Keratinocyte (primary cell): ENCODE measurements at regions not wholly inside any gene's neighbourhood (a gene's known extent, or its start where the extent isn't known, plus 50 kb on each side); places are given as distances from the start of the nearest gene placed in this dataset.

ENCODE experiments used
- EZH2 ChIP-seq: IDR thresholded peaks from one replicate; pipeline ENCODE4 v1.6.1; 2012; ENCODE audit warnings: inconsistent platforms, mild to moderate bottlenecking, low read length, moderate library complexity
- TF ChIP-seq, protein P1 (sequence below), 3 experiments: IDR thresholded peaks in 1 of 3; conservative IDR thresholded peaks in 1 of 3; optimal IDR thresholded peaks in 1 of 3; 2 replicates in 2 of 3; 3 replicates in 1 of 3; pipeline versions ENCODE3 to v1.5.1; 2011; ENCODE audit warnings: low read length in 3 of 3, mild to moderate bottlenecking in 3 of 3, moderate library complexity in 2 of 3, control low read depth in 1 of 3, inconsistent platforms in 1 of 3; ENCODE audit not compliant: insufficient read depth in 2 of 3; ENCODE audit errors: extremely low read depth in 1 of 3

DNA sequence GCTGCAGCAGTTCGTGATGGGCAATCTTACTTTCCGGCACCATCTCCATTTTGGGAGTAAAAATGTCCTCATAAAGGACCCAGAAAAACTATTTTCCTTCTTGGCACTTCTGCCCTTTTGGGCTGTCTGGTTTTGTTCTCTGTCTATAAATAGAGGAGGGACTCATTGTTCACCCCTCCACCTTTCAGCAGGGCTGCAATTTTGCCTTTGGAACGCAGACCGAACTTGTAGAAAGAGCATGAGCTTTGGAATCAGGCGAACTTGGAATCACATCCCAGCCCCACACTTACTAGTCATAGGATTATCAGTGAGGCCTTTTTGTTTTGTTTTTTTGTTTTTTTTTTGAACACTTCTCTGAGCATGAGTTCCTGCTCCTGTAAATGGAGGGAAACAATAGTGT lies 178.1 kb upstream of the IL12B start:
- TF ChIP-seq, protein P1, sequence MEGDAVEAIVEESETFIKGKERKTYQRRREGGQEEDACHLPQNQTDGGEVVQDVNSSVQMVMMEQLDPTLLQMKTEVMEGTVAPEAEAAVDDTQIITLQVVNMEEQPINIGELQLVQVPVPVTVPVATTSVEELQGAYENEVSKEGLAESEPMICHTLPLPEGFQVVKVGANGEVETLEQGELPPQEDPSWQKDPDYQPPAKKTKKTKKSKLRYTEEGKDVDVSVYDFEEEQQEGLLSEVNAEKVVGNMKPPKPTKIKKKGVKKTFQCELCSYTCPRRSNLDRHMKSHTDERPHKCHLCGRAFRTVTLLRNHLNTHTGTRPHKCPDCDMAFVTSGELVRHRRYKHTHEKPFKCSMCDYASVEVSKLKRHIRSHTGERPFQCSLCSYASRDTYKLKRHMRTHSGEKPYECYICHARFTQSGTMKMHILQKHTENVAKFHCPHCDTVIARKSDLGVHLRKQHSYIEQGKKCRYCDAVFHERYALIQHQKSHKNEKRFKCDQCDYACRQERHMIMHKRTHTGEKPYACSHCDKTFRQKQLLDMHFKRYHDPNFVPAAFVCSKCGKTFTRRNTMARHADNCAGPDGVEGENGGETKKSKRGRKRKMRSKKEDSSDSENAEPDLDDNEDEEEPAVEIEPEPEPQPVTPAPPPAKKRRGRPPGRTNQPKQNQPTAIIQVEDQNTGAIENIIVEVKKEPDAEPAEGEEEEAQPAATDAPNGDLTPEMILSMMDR (optimal IDR thresholded peaks at IDR 0.05 in 1 of 3, IDR thresholded peaks at IDR 0.05 in 1 of 3, conservative IDR thresholded peaks at IDR 0.05 in 1 of 3; ENCODE audit: extremely low read depth in 1 of 3, insufficient read depth in 2 of 3, low read length in 3 of 3): no peak
- no peak for TF ChIP-seq EZH2
